ENCODE measurements at regions not wholly inside any gene's neighbourhood (a gene's known extent, or its start where the extent isn't known, plus 50 kb on each side); places are given as distances from the start of the nearest gene placed in this dataset.
A peak's percentile ranks its signal among the peaks of the same experiment; 100 is the strongest.
"Not testable (repeated sequence)": the region's sequence is repeated elsewhere in the genome, so short reads cannot be mapped to it uniquely, and the experiment has no call there.

- DNase-seq, result not testable (repeated sequence)
Measured at GRCh38 chr5:100011160-100011559, 524.0 kb upstream of the FAM174A start.

GRCh38 chr5:100004969-100005368 lies 530.2 kb upstream of the FAM174A start:
- peak; percentile 64 for DNase-seq

GRCh38 chr5:99998319-99998718 lies 536.9 kb upstream of the FAM174A start:
- DNase-seq, result no peak

GRCh38 chr5:99995407-99995806 lies 539.8 kb upstream of the FAM174A start:
- no peak for DNase-seq

GRCh38 chr5:99973779-99974178 lies 561.4 kb upstream of the FAM174A start:
- DNase-seq, result no peak

- no peak for DNase-seq
Measured at GRCh38 chr5:99955962-99956361, 579.2 kb upstream of the FAM174A start.

- DNase-seq, result no peak
Measured at GRCh38 chr5:99955006-99955405, 580.2 kb upstream of the FAM174A start.

- DNase-seq, result no peak
Measured at GRCh38 chr5:99949969-99950524, 585.1 kb upstream of the FAM174A start.

GRCh38 chr5:99949361-99949760 lies 585.8 kb upstream of the FAM174A start:
- no peak for DNase-seq

- no peak for DNase-seq
Measured at GRCh38 chr5:99948850-99949249, 586.3 kb upstream of the FAM174A start.

- DNase-seq, result no peak
Measured at GRCh38 chr5:99945478-99946442, 589.4 kb upstream of the FAM174A start.

- DNase-seq, result no peak
Measured at GRCh38 chr5:99940540-99940939, 594.6 kb upstream of the FAM174A start.

- DNase-seq, result no peak
Measured at GRCh38 chr5:99936911-99937310, 598.3 kb upstream of the FAM174A start.

- DNase-seq, result no peak
Measured at GRCh38 chr5:99929806-99930135, 605.4 kb upstream of the FAM174A start.

GRCh38 chr5:99929067-99929805 lies 605.9 kb upstream of the FAM174A start:
- DNase-seq, result no peak

- DNase-seq, result no peak
Measured at GRCh38 chr5:99928490-99928889, 606.7 kb upstream of the FAM174A start.

- DNase-seq, result no peak
Measured at GRCh38 chr5:99926463-99926862, 608.7 kb upstream of the FAM174A start.

- DNase-seq, result peak; percentile 3
Measured at GRCh38 chr5:99922386-99922785, 612.8 kb upstream of the FAM174A start.

GRCh38 chr5:99911971-99912370 lies 623.2 kb upstream of the FAM174A start:
- no peak for DNase-seq

- no peak for DNase-seq
Measured at GRCh38 chr5:99906776-99907175, 628.4 kb upstream of the FAM174A start.

GRCh38 chr5:99901972-99902371 lies 633.2 kb upstream of the FAM174A start:
- DNase-seq, result no peak

- peak; percentile 64 for DNase-seq
Measured at GRCh38 chr5:99900302-99900852, 634.8 kb upstream of the FAM174A start.

- no peak for DNase-seq
Measured at GRCh38 chr5:99879791-99880511, 655.2 kb upstream of the FAM174A start.

Data from DMS53 (cell line).